ENCODE measurements at regions not wholly inside any gene's neighbourhood (a gene's known extent, or its start where the extent isn't known, plus 50 kb on each side); places are given as distances from the start of the nearest gene placed in this dataset.
A peak's percentile ranks its signal among the peaks of the same experiment; 100 is the strongest.
"Not testable (repeated sequence)": the region's sequence is repeated elsewhere in the genome, so short reads cannot be mapped to it uniquely, and the experiment has no call there.

- DNase-seq (ENCODE audit: low read depth, low spot score): no peak
- in situ Hi-C loops (cut with HindIII; ENCODE audit: low sequenced_read_pairs): no loop called here
- TF ChIP-seq, protein P1, sequence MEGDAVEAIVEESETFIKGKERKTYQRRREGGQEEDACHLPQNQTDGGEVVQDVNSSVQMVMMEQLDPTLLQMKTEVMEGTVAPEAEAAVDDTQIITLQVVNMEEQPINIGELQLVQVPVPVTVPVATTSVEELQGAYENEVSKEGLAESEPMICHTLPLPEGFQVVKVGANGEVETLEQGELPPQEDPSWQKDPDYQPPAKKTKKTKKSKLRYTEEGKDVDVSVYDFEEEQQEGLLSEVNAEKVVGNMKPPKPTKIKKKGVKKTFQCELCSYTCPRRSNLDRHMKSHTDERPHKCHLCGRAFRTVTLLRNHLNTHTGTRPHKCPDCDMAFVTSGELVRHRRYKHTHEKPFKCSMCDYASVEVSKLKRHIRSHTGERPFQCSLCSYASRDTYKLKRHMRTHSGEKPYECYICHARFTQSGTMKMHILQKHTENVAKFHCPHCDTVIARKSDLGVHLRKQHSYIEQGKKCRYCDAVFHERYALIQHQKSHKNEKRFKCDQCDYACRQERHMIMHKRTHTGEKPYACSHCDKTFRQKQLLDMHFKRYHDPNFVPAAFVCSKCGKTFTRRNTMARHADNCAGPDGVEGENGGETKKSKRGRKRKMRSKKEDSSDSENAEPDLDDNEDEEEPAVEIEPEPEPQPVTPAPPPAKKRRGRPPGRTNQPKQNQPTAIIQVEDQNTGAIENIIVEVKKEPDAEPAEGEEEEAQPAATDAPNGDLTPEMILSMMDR (IDR thresholded peaks at IDR 0.05; ENCODE audit: low read depth, low read length): no peak
- no peak overlapping the region for H3K4me3 ChIP-seq (ENCODE audit: low read depth, low read length)
Observed at GRCh38 chr6:131453803-131454202, 119.2 kb upstream of the ARG1 start.

DNA sequence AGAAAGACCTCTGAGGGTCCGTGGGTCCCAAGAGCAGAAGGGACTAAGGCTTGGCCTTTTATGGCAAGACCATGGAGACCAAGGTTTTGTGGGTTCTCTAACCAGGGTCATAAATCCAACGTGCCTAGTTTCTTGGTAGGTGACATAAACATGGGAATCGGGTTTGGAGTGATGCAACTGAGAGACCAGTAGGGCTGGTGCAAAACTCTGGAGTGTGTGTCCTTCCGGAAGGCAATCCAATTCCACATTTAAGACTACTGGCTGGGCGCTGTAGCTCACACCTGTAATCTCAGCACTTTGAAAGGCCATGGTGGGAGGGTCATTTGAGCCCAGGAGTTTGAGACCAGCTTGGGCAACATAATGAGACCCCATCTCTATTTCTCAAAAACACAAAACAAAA, 116.5 kb upstream of the ARG1 start:
- in situ Hi-C loops (cut with HindIII; ENCODE audit: low sequenced_read_pairs): no loop called here
- H3K4me3 ChIP-seq (ENCODE audit: low read depth, low read length): no peak overlapping the region
- TF ChIP-seq, protein P1 (IDR thresholded peaks at IDR 0.05; ENCODE audit: low read depth, low read length): no peak
- no peak for DNase-seq (ENCODE audit: low read depth, low spot score)

GRCh38 chr6:131459005-131459404, 114.0 kb upstream of the ARG1 start:
- in situ Hi-C loops (cut with HindIII; ENCODE audit: low sequenced_read_pairs): no loop called here
- H3K4me3 ChIP-seq (ENCODE audit: low read depth, low read length): no peak overlapping the region
- TF ChIP-seq, protein P1 (IDR thresholded peaks at IDR 0.05; ENCODE audit: low read depth, low read length): no peak
- DNase-seq (ENCODE audit: low read depth, low spot score): no peak

DNA sequence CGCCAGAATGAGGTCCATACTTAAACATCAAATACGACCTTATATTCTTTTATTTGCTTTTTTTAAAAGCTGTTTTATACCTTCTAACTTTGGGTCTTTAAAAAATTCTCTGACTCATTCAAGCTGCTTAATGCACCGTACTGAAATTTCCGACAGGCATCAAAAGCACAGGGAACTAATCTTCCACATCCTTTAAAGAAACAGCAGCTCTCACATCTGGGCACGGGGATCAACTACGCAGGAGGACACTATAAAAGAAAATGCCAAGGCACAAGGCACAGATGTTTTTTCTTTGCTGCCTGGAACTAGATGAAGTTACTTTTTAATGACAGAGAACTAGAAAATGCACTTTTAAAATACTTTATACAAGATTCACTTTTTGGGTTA, 112.4 kb upstream of the ARG1 start:
- H3K4me3 ChIP-seq (ENCODE audit: low read depth, low read length): no peak overlapping the region
- peak; percentile 9 for DNase-seq (ENCODE audit: low read depth, low spot score)
- in situ Hi-C loops (cut with HindIII; ENCODE audit: low sequenced_read_pairs): no loop called here
- TF ChIP-seq, protein P1 (IDR thresholded peaks at IDR 0.05; ENCODE audit: low read depth, low read length): no peak

DNA sequence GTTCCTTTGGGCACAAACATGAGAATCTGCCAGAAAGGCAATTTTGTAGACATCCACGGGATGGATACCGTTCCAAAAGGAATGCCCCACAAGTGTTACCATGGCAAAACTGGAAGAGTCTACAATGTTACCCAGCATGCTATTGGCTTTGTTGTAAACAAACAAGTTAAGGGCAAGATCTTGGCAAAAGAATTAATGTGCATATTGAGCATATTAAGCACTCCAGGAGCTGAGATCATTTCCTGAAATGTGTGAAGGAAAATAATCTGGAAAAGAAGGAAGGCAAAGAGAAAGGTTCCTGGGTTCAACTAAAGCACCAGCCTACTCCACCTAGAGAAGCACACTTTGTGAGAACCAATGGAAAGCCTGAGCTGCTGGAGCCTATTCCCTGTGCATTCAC, 103.9 kb upstream of the ARG1 start:
- DNase-seq (ENCODE audit: low read depth, low spot score): no peak
- no peak overlapping the region for H3K4me3 ChIP-seq (ENCODE audit: low read depth, low read length)
- TF ChIP-seq, protein P1 (IDR thresholded peaks at IDR 0.05; ENCODE audit: low read depth, low read length): no peak
- in situ Hi-C loops (cut with HindIII; ENCODE audit: low sequenced_read_pairs): no loop called here

GRCh38 chr6:131470534-131470933, 102.5 kb upstream of the ARG1 start:
- in situ Hi-C loops (cut with HindIII; ENCODE audit: low sequenced_read_pairs): no loop called here
- DNase-seq (ENCODE audit: low read depth, low spot score): no peak
- TF ChIP-seq, protein P1 (IDR thresholded peaks at IDR 0.05; ENCODE audit: low read depth, low read length): no peak
- no peak overlapping the region for H3K4me3 ChIP-seq (ENCODE audit: low read depth, low read length)

DNA sequence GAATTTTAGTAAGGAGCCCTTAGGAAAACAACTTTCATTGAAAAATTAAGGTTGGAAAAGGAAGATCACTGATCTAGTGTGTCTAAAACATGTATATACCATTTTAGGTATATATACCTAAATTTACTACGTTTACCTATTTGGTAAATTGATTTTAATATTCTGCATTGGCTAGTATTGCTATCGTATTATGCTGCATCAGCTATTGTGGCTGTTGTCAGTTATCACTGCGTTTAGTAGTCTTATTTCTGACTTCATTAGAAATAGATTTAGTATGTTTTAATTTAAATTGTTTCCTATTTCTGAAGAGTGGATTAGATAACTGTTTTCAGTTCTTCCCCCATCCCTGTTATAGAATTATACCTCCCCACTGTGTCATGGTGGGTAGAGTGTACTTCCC, 101.7 kb upstream of the ARG1 start:
- no peak overlapping the region for H3K4me3 ChIP-seq (ENCODE audit: low read depth, low read length)
- in situ Hi-C loops (cut with HindIII; ENCODE audit: low sequenced_read_pairs): no loop called here
- TF ChIP-seq, protein P1 (IDR thresholded peaks at IDR 0.05; ENCODE audit: low read depth, low read length): no peak
- no peak for DNase-seq (ENCODE audit: low read depth, low spot score)

DNA sequence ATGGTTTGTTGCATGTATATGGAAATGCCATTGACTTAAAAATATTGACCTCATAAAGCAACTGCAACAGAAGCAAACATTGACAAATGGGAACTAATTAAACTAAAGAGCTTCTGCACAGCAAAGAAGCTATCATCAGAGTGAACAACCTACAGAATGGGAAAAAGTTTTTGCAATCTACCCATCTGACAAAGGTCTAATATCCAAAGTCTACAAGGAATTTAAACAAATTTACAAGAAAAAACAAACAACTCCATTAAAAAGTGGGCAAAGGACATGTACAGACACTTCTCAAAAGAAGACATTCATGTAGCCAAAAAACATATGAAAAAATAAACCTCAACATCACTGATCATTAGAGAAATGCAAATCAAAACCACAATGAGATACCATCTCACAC, 99.7 kb upstream of the ARG1 start:
- H3K4me3 ChIP-seq (ENCODE audit: low read depth, low read length); in situ Hi-C loops (cut with HindIII; ENCODE audit: low sequenced_read_pairs); DNase-seq (ENCODE audit: low read depth, low spot score): not testable (repeated sequence)
